ENCODE measurements at regions not wholly inside any gene's neighbourhood (a gene's known extent, or its start where the extent isn't known, plus 50 kb on each side); places are given as distances from the start of the nearest gene placed in this dataset.
"Not testable (repeated sequence)": the region's sequence is repeated elsewhere in the genome, so short reads cannot be mapped to it uniquely, and the experiment has no call there.

DNA sequence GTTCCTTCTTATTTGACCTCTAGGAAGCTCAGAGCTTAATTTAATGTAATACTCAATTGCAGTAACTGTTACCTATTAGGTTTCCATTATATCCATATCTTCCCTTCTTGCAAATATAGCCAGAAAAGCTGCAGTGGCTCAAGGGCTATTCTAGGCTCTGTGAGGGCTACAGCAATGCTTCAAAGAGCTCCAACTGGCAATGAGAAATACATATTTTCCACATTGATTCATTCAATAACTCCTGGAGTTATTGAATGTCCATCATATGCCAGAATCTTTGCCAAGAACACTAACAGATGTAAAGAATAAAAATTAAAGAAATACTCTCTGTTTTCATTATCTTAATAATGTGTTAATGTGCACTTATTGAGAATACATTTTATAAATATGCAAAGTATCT is 396.9 kb upstream of the PAPPA start:
- DNase-seq: no peak

DNA sequence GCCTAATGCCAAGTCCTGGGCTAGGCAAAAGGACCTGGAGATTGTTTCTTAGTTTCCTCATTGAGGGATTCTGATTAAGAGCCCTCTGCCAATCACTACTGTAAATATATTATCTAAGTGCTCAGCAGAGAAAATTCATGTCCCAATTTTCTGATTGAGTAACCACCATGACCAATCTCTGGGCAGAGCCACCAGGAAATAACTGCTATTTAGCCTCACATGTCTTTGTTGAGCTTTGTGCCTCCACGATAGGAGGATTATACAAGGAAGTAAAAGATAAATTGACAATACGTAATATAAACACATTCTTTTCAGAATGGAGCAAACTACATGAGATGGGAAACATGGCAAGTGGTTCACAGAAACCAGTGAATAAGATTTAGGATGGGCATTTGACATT is 396.1 kb upstream of the PAPPA start:
- DNase-seq: no peak

DNA sequence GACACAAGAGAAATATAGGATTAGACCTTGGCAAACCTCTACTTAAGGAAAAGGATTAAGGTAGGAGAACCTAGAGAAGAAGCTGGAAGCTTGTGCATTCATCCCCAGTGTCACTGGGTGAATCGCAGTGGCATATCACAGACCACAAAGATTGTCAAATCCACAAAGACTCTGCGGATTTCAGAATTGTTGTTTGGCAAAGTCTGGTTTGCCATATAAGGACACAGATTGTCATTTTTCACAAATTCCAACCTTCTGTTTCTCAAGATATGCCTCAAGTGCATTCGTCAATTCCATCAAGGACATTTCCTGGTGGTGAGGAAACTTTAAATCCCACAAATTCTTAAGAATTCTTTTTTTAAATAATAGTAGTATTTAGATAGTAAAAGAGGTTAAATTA is 395.1 kb upstream of the PAPPA start:
- DNase-seq: no peak

DNA sequence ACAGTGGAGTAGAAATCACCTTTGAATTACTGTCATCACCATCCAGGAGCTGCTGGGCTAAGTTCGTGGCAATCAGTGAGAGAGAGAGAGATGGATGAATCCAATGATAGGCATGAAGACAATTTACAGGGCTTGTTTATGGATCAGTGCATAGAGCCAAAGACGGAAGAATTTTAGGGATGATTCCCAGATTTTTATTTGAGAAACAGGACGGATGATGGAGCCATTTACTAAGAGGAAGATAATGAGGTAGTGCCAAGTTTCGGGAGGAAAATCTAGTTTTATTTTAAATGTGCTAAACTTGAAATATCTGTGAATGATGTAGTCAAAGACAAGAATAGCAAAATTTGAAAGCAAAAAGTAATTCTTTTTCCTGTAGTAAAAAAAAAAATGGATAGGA is 394.2 kb upstream of the PAPPA start:
- no peak for DNase-seq

DNA sequence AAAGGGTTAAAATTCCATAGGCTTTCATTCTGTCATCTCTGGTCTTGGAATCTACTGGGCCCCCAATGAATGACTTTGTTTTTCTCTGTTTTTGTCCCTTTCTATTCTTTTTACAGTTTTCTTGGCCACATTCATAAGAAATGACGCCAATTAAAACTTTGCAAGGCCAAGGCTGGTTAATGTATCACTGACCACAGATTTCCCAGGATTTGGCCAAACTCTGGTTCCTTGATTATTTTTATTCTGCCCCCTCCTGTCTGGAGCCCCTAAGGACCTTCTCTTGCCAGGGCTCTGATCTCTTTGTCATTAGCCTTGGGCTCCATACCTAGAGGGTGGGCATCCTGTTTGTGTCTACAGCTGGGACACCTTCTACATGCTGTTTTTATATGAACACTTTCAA is 388.9 kb upstream of the PAPPA start:
- no peak for DNase-seq

- DNase-seq: no peak
Measured at GRCh38 chr9:115765060-115765459, 388.5 kb upstream of the PAPPA start.

GRCh38 chr9:115766370-115766955 is 387.1 kb upstream of the PAPPA start:
- no peak for DNase-seq

- DNase-seq: no peak
Measured at GRCh38 chr9:115770521-115770920, 383.1 kb upstream of the PAPPA start.

DNA sequence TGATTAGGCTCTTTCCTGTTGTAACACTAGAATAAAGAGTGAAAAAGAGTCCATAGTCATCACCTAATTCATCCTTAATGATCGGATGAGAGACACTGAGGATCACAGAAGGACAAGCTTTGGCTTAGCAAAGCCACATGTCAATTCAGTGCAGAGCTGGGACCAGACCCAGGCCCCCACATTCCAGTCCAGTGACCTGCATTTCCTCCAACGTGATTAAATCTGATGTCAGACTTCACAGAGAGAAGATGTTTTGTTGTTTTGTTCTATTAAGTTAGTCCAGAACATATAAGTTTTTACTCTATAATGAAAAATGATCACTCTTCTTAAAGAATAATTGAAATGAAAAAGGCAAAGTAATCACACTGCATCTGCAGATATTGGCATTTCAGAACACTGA is 377.9 kb upstream of the PAPPA start:
- DNase-seq: no peak

DNA sequence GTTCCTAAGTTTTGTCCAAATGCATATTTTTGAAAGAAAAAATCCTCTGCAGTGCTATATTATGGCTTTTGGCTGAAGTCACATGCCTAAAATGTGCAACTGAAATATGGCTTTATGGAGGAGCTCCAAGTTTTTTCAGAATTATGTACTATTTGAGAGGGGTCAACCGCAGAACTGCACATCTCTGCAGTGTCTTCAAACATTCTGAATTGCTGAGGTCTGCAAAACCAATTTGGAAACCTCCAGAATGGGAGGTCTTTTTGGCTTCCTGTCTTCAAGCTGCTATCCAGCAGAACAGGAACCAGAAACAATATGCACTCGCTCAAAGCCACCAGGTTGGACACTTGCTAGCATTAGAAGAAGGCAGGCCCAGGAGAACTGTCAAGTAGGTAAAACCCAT is 376.0 kb upstream of the PAPPA start:
- no peak for DNase-seq

DNA sequence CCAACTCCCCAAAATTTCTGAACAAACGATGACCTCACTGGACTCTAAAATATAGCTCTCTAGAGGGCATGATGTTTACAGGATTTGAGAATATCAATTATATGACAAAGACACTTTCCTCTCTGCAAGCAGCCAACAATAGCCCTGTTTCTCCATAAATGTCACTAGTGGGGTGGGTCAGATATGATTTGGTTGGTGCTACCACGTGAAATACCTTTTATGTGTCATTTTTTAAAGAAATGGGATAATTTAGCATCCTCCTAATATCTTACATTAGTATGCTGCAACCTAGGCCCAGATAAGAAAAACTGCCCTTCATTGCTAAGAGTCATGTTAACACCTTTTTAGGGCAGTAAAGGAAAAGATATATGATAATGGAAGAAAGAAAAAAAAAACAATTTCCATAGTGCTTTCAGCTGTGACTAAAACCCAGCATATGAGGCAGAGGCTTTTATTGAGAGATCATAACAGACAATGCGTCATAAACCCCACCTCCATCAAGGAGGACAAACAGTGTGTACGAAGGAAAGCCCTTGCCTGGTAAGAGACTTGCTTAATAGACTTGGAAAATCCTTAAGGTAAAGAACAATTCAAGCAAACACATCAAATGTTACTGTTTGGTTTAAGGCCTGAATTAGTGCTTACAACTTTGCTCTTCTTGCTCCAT is 372.4 kb upstream of the PAPPA start:
- no peak for DNase-seq

- no peak for DNase-seq
Measured at GRCh38 chr9:115786321-115786720, 367.3 kb upstream of the PAPPA start.

DNA sequence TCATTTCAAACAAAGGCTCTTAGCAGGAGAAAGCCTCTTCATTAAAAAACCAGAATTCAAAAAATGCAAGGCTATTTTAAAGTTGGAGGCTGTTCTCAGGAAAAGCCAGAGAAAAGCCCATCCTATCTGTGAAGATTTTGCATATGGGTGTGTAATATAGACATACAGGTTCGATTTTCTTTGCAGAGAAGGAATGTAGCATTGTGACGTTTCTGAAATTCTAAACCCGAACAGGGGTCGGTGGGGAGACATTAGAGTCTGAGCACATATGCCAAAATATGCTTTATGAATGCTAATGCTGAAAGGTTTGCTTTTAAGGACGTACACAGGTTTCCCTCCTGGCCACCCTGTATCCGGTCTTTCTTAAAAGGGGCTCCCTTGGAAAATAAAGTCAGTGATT is 363.1 kb upstream of the PAPPA start:
- no peak for DNase-seq

- DNase-seq: no peak
Measured at GRCh38 chr9:115794921-115795475, 358.6 kb upstream of the PAPPA start.

DNA sequence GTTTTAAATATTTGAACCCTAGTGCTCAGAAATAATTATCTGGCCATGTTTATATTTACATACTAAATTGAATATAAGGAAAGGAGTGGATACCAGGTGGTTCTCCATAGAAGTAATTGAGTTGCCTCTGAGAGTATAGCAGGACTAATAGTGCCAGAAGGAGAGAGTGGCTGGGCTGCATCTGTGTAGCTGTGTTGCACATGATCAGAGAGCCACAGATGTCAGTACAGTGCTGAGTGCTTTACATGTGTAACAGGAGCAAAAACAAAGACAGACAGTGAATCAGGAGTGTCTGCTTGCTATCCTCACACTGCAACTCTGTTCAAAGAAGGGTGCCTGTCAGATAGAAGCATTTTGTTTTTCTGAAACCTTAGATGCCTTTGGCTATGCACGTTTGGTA is 353.9 kb upstream of the PAPPA start:
- DNase-seq: no peak

- DNase-seq: no peak
Measured at GRCh38 chr9:115804206-115804605, 349.4 kb upstream of the PAPPA start.

DNA sequence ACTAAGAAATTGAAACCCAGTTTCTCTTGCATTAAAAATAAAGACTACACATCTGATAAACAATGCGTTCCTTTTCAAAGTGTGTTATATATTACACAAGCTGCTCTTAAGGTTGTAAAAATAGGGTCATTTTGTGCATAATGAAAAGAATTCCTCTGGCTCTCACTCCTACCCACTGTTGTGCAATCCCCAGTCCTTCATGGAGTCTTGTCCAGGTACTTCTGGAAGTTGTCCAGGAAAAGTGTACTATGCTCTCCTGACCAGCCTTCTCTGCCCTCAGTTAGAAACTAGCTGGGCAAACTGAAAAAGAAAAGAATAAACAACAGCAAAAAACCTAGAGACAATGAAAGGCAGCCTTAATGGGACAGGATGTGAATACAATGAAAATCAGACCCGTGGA is 345.5 kb upstream of the PAPPA start:
- DNase-seq: no peak

- DNase-seq: no peak
Measured at GRCh38 chr9:115808695-115809094, 344.9 kb upstream of the PAPPA start.

DNA sequence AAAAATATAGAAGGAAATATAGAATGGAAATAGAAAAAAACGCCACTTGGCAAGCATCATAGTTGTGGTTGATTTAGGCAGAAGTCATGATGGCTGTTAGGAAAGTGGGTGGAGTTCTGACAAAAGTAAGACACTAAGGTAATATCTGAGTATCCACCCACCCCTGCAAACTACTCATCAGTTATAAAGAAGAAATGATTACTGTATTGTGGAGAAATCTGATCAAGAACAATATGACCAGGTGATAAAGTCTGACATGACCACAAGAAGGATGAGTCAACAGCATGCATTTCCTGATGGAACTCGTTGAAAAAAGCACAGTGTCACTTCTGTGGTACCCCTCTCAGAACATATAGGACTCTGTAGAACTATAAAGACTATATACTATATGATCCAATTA is 343.4 kb upstream of the PAPPA start:
- DNase-seq: no peak

DNA sequence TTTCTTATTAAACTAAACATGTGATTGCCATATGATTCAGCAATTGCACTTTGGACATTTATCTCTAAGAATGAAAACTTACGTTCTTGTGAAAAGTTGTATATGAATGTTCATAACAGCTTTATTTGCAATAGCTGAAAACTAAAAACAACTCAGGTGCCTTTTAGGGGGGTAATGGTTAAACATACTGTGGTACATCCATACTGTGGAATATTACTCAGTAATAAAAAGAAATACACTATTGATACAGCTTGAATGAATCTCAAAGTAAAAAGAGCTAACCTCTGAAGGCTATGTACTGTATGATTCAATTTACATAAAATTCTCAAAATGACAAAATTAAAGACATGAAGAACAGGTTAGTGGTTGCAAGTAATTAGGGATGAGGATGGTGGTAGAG is 339.5 kb upstream of the PAPPA start:
- DNase-seq: no peak

GRCh38 chr9:115815786-115816185 is 337.8 kb upstream of the PAPPA start:
- DNase-seq: no peak

DNA sequence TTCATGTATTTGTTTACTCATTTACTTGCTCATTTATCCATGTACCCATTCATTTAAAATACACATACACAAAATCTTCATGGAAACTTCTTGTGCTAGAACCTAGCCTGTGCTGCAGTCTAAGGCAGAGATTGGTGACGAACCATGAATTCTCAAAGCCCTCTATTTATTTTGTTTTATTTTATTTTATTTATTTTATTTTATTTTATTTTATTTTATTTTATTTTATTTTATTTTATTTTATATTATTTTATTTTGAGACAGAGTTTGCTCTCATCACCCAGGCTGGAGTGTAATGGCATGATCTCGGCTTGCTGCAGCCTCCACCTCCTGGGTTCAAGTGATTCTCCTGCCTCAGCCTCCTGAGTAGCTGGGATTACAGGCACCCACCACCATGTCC is 334.9 kb upstream of the PAPPA start:
- not testable (repeated sequence) for DNase-seq

DNA sequence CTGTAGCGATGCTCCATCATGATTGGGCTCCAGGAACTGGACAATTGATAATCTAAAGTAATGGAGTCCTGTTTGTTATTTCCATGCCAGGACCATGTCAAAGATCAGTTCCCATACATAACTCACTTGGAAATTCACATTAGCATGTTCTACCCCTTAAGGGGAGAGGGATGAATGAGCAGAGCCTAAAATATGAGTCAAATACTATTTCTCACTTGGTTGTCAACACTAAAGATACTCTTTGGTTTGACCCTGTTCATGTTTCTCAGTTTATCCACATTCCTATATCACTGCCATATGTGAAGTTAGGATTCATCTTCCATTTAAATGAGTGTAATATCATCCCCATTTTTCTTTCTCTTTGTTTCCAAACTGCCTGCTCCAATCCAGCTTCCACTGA is 321.6 kb upstream of the PAPPA start:
- no peak for DNase-seq

GRCh38 chr9:115837618-115838017 is 316.0 kb upstream of the PAPPA start:
- no peak for DNase-seq

DNA sequence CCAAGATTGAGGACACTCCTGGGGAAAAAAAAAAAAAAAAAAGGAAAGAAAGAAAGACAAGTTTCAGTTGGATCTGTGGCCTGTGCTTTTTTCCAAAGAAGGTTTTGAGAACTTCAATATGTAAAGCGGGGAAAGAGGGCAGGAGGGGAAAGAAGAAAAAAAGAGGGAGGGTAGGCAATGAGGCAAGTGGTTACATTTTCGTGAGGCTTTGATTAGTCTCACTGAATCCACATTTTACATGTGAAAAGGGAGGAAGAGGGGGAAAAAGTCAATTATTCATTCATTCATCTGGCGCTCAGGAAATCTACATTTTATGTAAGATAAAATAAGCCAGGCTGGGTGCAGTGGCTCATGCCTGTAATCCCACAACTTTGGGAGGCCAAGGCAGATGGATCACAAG is 315.2 kb upstream of the PAPPA start:
- DNase-seq: no peak
